Fibroblast of gingiva (primary cell): ENCODE measurements at regions not wholly inside any gene's neighbourhood (a gene's known extent, or its start where the extent isn't known, plus 50 kb on each side); places are given as distances from the start of the nearest gene placed in this dataset.

Experiments used
- DNase-seq: peaks from one replicate; pipeline ENCODE4 v3.0.0-alpha.2; 2011; ENCODE audit warnings: low read depth

DNA sequence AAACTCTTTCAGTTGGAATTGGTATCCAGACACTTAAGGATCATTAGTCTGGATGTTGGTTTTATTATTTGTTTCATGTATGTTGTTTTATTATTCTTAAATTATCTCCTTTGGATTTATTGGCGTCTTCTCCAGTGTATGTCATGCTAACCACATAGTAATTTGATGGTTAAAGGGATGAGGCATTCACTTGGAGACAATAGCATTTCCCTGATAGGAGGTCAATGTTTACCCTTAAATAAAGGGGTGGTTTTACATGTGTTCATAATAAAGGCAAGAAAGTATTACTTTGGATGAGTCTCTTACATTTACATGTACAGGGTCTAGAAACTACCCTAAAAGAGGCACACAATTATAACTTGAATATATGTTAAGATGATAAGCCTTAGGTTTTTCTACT is 51.2 kb upstream of the RNF144B start:
- no peak for DNase-seq

DNA sequence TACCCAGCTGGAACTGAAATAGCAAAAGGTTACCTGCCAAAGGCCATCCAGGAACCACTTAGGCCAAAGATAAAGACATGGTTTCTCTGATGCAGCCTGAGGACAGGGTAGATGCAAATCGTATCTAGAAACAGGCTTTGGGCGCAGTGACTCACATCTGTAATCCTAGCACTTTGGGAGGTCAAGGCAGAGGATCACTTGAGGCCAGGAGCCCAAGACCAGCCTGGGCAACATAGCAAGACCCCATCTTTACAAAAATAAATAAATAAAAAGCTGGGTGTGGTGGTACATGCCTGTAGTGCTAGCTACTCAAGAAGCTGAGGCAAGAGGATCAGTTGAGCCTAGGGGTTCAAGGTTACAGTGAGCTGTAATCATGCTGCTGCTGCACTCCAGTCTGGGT is 52.9 kb upstream of the RNF144B start:
- DNase-seq: no peak

DNA sequence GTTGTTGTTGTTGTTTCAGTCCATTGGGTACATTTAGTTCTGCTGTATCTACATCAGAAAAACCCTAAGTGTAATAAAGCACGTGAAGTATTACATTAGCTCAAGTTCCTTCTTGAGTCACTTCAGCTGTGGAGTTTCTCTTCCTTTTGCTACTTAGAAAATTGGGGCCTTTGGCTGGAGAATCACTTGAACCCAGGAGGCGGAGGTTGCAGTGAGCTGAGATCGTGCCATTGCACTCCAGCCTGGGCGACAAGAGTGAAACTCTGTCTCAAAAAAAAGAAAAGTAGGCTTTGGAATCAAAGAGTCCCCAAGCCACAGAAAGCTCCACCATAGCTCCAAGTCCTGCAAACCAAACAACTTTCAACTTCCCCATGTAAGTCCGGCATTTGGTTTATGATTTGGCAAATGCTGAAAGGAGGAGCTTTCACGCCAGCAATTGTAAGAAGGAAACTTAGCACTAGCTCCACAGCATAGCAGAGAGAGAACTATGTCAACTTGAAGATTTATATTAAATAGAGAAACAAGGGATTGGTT is 56.5 kb upstream of the RNF144B start:
- no peak for DNase-seq

DNA sequence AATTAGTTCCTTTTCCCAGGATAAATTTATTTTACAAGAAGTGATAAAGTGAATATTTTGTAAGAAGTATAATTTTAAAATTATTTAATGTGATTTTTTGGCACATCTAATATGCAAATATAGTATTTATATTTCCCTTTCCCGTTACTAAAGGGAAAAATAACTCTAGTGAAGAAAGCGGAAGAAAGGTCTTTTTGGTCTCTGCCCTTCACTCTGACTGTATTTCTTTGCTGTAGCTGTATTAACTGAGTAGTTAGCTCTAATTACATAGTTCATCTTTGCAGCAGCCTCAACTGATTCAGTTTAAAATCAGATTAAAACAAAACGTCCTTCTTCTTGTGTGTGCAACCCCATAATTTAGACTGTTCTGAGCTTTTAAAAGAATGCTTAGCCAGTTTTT is 57.4 kb upstream of the RNF144B start:
- DNase-seq: no peak

DNA sequence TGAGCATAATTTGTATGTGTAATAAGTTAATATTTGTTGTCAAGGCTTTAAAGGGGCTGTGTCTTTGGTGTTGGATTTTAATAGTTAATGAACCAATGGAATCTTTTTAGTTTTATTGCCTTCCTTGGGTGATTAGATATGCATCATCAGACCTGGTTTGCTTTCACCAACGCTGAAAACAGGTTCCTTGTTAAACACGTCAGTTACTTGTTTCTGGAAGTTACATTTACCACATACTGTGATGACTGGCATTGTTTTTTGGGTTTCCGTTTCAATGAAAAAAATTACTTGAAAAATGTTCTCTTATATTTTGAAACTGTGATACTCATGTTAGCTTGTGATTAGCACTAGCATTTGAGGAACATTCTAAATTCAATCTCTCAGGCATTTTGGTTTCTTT is 58.6 kb upstream of the RNF144B start:
- DNase-seq: no peak

DNA sequence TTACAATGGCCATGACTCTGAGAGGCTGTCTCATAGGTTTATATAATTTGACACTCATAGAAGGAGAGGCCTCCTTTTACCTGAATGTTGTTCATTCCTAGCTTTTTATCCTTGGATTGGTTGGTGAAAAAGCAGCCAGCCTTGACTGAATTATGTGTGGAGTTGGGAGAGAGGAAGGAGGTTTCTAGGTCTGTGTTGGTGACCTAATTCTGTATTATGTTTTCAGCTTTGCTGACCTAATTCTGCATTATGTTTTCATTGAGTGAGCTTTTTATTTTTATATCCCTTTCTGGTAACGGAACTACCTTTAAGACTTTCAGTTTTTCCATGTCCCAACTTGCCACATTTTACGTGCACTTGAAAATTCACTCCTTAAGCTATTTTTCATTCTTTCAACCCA is 59.1 kb upstream of the RNF144B start:
- DNase-seq: no peak

DNA sequence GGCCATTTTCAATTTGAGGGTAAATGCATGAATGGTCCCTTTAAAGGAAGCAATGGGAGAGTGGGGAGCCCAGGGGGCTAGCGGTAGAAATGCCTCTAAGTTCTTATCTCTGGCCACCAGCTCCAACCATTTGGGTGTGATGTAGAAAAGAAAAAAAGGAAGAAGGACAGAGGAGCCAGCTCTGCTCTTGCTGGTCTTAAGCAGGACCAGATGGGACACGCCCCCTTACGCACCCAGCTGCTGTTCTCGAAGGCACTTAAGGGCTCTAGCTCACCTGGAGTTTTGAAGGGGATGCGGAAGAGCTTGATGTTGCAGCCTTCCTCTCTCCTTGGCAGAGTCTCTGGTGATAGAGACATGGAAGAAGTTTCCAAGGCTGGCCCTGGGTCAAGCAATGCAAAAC is 59.5 kb upstream of the RNF144B start:
- DNase-seq: no peak

DNA sequence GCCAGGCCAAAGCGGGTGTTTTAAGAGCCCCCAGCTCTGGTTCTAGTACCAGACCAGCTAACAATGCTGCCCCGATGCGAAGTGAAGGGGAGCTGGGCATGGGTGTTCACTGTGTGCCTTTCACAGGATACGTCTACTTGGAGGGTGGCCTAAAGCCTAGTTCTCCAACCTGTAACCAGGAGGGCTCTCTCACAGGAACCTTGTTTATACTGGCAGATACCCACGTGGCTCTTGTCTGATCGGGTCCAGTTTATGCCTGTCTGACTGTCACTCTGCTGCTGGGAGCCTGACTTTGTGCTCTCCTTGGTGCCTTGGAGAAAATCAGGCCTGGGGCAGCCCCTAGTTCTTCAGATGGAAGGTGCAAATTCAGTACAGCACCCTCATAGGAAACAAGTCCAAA is 60.2 kb upstream of the RNF144B start:
- no peak for DNase-seq

DNA sequence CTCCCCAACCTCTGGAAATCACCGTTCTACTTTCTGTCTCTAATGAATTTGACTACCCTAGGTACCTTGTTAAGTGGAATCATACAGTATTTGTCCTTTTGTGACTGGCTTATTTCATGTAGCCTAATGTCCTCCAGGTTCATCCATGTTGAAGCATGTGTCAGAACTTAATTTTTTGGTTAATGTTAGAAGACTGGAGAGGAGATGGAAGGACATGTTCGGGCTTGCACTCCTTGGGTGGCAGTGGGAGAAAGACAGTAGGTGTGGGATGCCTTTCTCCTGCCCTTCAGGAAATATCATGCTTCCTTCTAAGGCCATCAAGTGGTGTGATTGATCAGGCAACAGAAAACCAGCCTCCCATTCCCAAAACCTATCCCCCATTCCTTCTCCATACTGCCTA is 61.1 kb upstream of the RNF144B start:
- DNase-seq: no peak

DNA sequence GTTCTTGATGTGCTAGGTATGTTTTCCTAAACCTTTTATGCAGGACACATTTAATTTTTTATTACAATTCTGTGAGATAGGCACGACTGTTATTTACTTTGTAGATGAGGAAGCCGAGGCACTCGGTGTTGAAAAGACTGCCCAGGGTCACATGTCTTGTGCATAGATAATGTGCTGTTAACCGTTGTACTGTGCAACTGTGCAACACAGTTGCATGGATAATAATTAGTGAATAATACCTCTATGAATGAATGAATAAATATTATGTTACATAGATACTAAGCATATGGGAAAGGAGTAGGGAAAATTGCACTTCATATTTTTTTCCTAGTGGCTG is 60.3 kb upstream of the DEK start:
- DNase-seq: no peak

DNA sequence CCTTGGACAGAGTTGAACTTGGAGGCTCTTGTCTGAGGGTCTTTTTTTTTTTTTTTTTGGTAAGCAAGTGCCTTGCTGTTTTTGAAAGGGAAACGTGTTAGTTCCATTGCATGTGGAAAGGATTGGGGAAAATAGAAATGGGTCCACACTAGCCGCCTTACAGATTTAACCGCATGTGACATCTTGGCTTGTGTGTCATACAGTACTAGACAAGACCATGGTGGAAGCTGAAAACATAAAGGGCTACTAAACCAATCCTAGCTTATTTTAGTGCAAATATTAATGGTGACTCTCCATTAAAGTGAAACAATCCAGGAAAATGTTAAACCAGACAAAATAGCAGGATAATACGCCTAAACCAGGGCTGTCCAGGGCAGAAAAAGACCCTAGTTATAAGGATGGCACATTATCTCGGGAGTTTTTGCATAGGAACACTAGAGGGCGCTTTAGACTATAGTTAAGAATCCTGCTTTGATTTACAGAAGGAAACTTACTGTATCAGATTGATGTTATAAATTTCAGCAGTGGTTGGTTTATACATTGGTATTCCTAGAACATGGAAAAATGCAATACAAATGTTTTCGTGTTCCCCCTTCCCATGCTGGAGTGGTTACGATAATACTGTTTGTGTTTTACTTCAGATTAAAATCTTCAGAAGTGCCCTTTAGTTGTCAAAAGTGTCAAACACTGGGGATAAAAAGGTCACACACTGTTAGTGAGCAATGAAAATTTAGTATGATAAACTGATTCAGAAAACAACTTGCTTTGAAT is 59.8 kb upstream of the DEK start:
- DNase-seq: peak; percentile 42

DNA sequence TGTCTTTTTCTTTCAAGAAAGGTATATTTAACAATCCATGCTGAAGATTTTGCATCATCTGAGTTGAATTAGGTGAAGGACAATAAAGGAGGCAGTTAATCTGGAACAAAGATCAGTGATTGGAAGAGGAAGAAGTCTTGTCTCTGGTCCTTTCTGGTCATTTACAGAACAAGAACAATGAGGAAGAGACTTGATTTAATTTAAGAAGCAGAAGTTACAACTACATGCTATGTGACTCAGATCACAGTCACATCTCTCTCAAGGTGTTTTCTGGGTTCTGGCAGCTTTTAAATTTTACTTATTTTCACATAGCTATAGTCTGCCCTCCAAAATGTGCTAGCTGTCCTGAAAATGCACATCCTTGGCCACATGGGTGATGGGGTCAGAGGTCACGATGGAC is 53.5 kb upstream of the DEK start:
- no peak for DNase-seq

DNA sequence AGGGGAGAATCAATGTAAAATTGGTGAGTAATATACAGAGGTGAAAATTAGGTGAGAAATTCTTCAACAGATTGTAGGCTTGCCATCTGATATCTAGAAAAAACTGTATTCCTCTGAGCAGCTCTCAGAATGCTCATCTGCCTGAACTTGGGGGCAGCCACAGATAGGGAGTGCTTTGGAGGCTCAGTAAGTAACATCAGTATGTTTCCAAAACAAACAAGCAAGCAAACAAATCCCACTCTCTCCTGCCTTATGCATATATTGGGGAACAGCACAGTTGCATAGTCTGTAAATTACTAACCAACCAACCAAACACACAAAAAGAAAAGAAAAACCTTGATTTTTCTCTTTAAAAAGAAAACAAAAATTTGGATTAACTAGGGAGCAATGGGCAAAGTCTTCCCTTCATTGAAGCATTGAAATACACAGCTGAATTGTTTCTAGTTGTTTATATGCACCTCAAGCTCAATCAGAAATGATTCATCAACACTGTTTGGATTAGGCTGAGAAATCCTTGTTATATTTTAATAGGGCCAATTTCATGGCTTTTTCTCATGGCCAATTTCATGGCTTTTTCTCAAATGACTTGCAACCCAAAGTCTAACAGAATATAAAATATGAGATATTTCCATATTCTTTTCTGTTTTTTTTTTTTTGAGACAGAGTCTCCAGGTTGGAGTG is 50.1 kb upstream of the DEK start:
- no peak for DNase-seq
